GM03348 (cell line): ENCODE measurements at regions not wholly inside any gene's neighbourhood (a gene's known extent, or its start where the extent isn't known, plus 50 kb on each side); places are given as distances from the start of the nearest gene placed in this dataset.

Experiments used
- DNase-seq: peaks from one replicate; pipeline ENCODE4 v3.0.0; 2012; ENCODE audit warnings: low spot score

DNA sequence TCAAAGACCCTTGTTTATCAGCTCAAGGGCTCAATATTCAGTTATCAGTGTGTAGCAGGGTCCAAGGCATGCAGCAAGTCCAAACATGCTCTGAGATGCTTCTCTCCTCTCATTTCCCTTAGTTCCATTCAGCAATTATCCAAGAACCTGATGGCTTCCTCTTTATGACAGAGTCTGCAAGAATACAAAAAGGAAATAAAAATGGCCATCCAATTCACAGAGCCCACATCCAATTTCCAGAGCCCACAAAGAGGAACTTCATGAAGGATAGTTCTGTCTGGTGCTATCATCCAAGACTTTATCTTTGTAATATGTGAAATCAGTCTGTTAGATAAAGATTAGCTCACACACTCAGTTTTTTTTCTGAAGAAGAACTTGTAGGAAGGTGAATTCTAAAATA is 217.2 kb downstream of the LACC1 start:
- DNase-seq: no peak

DNA sequence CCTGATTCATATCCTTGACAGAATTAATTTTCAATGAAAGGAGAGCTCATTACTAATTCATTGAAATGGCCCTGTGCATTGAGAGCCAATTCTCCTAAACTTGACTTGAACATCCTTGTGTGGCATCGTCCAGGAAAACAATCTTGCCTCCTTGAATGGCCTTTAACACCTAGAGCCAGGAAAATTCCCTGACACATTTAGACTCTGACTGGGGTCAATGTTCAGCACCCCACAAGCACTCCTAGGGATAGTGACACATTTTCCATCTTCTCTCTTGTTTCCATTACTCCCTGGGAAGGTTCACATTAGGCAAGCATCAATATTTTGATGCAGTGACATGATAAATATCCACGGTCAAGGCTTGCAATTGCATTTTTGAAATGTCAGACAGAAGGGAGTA is 218.9 kb downstream of the LACC1 start:
- DNase-seq: no peak

GRCh38 chr13:44101347-44102083 is 221.8 kb downstream of the LACC1 start:
- DNase-seq: no peak

DNA sequence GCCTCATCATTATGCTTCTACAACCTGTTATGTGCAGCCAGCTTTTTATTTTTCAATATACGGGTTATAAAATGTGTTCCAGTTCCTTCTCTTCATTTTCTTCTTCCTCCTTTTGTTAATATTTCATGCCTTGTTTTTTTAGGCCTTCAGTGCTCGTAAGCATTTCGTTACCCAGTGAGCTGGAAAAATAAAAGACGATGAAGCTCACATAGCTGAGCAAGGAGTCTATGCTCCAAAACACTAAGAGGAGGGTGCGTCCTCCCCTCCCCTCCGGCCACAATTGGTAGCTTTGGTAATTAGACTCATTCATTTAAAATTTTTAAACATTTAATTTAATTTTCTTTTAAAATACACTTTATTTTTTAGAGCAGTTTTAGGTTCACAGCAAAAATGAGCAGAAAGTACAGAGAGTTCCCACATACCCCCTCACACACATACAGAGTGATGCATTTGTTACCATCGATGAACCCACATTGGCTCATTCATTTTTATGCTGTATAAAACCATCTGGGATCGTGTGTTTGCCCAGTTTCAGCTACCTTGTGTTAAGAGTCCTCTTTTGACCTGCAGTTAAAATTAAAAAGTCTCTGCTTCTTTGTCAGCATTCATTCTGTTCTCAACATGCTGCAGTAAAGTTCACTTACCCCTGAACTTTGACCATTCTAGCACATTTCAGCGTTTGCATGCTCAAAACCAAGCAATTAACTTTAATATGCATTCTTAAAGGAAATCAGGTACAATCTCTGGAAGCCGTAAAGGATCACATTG is 223.9 kb downstream of the LACC1 start:
- no peak for DNase-seq

DNA sequence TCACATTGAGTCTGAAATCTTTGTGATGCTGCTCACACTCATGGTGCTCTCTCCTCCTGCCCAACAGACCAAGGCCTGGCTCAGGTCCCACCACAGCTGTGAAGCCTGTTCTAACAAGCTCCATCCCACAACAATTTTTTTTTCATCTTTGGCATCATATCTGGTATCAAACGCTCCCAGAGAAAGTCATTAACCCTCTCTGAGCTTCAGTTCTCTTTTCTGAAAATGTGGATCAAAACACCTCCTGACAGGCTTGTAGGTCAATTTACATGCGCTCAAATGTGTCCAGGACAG is 224.4 kb downstream of the LACC1 start:
- DNase-seq: no peak

DNA sequence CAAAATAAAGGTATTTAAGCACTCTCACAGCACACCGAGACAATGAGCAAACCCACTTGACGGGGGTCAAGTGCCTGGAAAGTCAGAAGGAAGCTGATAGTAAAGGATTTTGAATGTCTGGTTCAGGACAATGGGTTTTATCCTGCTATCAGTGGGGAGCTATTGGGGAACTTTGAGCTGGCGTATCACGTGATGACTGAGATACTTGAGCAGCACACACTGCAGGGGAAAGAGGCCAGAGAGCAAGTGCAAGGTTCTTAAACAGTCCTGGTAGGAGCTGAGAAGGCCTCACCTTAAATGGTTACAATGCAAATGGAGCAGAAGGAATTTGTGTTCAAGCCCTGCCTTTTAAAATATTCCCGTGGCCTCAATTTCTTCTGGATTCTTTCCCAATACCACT is 225.3 kb downstream of the LACC1 start:
- DNase-seq: no peak

DNA sequence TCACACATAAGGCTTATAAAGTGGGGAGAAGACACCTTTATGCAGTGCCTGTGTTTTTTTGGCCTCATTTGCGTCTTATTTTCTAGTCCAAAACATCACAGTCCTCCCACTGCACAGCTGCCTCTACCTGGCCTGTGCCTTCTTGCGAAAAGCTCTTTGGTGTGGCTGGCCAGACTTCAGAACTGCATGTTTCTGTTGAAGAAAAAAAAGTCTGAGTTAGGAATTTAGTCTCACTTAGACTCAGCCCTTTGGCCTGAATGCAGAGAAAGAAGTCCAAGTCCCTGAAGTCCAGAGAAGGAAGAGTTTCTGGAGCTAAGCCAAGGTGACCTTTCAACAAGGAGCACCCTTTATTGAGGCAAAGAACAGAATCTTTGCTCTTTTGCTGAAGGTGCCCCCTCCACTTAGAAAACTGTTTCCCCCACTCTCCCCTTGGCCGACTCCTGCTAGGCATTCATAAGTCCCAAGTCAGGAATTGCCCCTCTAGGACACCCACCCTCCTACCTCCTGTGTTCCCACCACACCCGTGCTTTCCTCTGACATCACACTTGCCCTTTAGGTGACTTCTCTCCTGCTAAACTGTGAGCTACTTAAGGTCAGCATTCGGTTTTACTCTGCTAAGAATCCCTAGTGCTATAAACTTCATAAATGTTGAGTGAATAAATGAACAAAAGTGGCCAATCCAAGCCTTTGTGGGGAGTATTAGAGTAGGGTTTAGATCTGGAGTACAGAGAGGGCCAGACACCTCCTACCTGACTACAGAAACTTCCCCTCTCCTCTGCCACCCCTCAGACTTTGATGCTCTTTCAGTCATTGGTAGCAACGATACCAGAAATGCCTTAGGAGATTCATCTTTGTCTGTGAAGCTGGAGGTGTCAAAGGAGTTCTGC is 226.8 kb downstream of the LACC1 start:
- DNase-seq: no peak

GRCh38 chr13:44107357-44108121 is 227.8 kb downstream of the LACC1 start:
- no peak for DNase-seq

DNA sequence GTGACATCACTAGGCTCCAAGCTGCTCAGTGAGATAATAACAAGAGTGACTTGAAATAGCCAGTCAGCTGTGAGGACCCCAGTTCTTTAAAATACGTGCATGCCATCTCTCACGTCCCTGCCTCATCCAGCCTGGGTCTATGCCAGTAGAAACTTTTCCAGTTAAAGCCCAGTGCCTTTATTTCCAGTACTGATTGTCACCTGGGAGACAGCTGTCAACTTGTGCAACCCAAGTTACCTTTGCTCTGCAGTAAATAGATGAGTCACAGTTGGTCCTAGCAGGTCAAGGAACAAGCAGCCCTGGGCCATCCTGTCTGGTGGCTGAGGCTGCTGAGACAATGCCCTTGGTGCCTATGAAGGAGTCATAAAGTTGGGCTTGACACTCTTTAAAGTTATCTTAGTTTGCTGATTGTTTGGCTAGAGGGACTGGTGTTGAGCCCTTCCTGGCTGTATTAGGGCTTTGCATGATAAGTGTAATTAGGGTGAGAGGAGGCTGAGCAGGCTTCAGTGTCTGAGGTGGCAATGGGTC is 228.7 kb downstream of the LACC1 start:
- no peak for DNase-seq

DNA sequence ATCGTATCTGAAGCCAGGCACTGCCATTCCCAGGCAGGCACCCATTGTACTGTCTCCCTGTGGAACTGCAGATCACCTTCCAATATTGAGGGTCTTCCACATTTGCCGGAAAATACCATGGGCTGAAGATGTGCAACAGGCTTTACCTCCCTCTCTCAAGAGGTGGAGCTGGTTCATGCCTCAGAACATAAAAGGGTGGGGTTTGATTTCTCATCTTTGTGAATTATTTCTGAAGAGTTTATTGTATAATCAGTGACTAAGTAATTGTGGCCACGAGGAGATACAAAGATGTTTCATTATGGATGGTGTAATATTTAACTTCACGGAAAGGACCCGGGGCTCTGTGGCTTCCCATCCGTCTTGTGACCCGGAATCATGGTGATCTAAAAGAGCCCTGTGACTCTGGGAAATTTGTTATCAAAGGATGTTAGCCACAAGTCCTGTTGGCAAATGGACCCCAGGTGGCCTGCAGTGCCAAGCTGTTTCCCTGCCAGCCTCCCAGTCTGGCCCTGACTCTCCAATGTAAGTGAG is 230.5 kb downstream of the LACC1 start:
- DNase-seq: no peak

DNA sequence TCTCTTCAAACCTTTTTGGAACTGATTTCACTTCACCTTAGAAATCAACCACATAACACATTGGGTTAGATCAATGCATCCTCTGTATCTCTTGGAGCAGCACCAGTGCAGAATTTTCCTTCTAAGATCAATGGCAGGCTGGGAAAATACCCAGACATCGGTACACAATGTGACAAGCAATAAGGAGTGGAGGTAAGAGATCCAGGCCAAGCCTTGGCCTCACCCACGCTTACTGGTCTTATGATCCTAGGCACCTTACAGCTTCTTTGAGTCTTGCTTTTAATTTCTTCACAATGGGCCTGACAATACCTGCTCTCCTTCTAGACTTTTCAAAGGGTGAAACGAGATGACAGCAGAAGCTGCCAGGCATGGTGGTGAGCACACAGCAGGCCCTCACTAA is 232.0 kb downstream of the LACC1 start:
- no peak for DNase-seq

DNA sequence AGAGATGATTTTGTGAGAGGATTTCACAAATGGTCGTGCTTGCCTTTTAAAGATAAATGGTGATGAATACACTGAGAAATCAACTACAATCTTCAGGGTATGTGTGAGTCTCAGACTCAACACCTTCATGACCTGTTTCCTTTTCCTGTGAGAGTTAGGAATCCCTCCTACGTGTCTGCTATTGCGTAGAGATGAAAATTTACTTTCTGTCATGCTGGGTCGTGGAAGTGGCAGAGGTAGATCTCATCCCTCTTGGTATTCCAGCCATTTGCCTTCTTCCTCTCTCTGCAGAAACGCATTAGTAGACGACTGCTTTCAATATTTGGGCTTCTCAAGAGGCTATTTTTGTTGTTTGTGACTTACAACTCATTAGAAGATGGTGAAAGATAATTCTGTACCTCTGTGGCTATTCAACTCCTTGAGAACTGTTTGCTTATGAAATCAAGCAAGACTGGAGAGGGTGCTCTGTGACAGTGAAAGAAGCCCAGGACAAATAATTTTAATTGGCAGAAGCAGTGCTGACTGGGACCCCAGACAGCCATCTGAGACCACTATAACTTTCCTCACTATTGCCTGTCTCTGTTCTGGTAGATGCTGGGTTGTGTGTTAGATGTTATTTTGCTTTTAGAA is 233.1 kb downstream of the LACC1 start:
- DNase-seq: no peak

DNA sequence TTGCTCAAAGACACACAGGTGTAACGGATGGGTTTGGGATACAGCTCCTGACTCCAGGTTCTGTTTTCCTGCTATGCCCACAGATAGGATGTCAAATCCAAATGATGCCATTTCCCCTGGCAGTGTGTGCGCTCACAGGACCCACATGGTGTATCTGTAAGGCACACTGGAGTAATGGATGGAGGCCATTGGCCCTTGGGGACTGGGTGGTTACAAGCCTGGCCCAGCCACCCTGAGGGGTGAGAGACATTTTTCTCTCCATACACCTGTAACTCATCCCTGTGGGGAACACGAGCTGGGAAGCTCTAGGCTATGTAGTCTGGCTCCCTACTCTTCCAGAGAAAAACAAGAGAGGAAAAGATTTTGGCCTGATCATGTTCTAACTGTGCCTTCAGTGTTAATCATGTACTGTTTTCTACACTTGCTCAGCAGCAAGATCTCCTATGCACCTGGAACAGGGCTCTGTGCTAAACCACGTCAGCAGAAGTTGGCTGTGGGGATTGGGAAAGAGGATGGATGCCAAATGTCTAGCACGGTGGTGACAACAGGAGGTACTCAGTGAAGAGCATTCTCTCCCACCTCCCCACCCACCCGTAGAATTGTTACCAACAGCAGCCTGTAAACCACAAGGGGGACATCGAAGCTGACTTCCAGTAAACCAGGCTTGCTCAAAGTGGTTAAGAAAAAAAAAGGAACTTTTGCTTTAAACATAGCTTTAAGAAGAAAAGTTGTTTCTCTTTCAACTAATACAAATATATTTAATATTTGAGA is 237.0 kb downstream of the LACC1 start:
- DNase-seq: no peak

GRCh38 chr13:44117351-44117750 is 237.6 kb downstream of the LACC1 start:
- peak; percentile 10 for DNase-seq

DNA sequence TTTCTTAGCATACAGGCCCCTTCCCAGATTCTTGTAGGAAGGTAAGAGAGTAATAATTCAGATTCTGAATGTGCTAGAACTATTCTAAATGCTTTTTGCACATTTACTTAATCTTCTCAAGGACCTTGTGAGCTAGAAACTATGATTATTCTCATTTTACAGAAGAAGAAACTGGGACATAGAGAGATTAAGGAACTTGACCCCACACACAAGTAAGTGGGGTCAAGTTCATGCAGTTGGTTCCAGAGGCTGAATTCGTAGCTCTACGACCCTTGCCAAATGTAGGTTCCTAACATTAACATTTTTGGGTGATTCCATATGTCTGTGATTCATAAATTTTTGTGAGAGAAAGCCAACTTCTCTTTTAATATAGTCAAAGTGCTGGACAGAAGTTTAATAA is 238.1 kb downstream of the LACC1 start:
- no peak for DNase-seq

DNA sequence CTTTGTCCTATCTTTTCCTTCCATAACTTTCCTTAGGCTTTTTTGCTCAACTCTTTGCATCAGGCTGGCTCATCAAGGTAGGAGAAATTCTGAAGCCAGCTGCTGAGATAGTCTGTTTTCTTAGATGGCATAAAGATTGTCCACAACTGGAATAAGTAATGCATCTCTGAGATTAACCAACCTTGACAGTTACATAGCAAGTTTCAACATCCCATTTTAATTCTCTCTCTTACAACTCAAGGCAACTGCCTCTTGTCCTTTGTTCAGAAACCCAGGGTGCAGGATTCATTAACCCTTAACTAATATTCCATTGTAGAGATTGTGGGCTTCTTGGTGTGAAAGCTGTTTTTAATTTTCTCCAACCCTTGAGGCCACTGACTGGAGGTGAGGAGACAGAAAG is 239.2 kb downstream of the LACC1 start:
- DNase-seq: no peak

DNA sequence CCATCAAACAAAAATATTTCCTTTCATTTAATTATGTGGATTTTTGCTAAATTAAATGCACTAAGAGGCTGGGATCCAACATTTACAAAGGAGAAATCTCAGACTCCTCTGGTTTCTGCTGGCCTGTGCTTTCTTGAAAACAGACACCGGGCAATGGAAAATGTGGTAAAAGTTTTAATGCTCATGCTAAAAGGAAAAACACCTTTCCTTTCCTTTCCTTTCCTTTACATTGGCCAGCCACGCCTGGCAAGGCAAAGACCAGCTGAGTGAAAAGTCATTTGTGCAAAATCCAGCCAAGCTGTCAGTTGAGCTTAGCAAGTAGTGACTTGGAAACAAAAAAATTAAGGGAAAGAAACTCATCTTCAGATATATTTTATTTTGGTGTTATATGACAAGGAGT is 240.3 kb downstream of the LACC1 start:
- no peak for DNase-seq

- DNase-seq: no peak
These were observed 241.4 kb downstream of the LACC1 start for GRCh38 chr13:44120849-44121755.

- DNase-seq: no peak
These were observed 244.6 kb downstream of the LACC1 start for GRCh38 chr13:44124352-44124751.
